GM13977 (cell line): ENCODE measurements at regions not wholly inside any gene's neighbourhood (a gene's known extent, or its start where the extent isn't known, plus 50 kb on each side); places are given as distances from the start of the nearest gene placed in this dataset.
"Not testable (repeated sequence)": the region's sequence is repeated elsewhere in the genome, so short reads cannot be mapped to it uniquely, and the experiment has no call there.

Experiments
- DNase-seq: peaks from one replicate; pipeline ENCODE4 v3.0.0; 2012; ENCODE audit warnings: low spot score
- in situ Hi-C: fragments of 300-500 bp; cut with MboI; formaldehyde crosslinking; loops from one replicate; pipeline ENCODE4 v1.12.0; 2022; ENCODE audit warnings: low sequenced_read_pairs, low pct_unique_long_range_greater_than_20kb, mixed read lengths, inconsistent platforms; ENCODE audit not compliant: unreplicated experiment
- TF ChIP-seq, protein P1 (sequence below): IDR thresholded peaks from 2 replicates; pipeline ENCODE4 v1.5.1; 2012; ENCODE audit warnings: mild to moderate bottlenecking, control low read depth; ENCODE audit not compliant: insufficient read depth; ENCODE audit errors: extremely low read depth, missing control alignments

DNA sequence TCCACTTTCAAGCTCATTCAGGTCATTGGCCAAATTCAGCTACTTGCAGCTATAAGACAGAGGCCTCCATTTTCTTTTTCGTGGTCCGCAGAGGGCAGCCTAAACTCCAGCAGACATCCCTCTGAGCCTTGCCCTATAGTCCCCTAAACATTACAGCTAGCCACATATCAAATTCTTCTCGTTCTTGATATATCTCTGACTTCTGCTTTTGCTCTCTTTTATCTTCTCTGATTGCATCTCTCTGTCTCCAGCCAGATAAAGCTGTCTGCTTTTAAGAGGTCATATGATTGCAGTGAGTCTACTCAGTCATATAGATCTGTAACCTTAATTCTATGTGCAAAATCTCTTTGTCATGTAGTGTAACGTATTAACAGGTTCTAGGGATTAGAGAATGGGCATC lies 358.4 kb upstream of the RGS17 start:
- DNase-seq = no peak
- in situ Hi-C loops = no loop called here
- TF ChIP-seq, protein P1, sequence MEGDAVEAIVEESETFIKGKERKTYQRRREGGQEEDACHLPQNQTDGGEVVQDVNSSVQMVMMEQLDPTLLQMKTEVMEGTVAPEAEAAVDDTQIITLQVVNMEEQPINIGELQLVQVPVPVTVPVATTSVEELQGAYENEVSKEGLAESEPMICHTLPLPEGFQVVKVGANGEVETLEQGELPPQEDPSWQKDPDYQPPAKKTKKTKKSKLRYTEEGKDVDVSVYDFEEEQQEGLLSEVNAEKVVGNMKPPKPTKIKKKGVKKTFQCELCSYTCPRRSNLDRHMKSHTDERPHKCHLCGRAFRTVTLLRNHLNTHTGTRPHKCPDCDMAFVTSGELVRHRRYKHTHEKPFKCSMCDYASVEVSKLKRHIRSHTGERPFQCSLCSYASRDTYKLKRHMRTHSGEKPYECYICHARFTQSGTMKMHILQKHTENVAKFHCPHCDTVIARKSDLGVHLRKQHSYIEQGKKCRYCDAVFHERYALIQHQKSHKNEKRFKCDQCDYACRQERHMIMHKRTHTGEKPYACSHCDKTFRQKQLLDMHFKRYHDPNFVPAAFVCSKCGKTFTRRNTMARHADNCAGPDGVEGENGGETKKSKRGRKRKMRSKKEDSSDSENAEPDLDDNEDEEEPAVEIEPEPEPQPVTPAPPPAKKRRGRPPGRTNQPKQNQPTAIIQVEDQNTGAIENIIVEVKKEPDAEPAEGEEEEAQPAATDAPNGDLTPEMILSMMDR = no peak

DNA sequence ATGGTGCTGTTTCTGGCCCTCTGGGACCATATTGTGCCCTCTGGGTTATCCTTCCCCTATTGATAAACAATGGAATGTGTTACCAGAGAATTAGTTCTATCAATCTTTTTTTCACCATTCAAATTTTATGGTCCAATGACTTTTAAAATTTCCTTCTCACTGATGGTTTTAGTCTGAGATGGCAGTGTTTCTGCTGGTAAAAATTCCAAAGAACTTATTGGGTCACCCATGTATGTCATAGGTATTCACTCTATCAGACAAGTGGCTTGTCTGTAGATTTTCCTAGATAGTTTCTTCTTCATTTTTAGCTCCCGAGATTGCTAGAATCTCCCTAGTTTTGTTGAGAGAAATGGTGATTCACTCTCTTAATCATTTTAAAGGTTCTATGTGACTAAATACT lies 357.2 kb upstream of the RGS17 start:
- no peak for DNase-seq
- in situ Hi-C loops = no loop called here
- TF ChIP-seq, protein P1 = no peak

DNA sequence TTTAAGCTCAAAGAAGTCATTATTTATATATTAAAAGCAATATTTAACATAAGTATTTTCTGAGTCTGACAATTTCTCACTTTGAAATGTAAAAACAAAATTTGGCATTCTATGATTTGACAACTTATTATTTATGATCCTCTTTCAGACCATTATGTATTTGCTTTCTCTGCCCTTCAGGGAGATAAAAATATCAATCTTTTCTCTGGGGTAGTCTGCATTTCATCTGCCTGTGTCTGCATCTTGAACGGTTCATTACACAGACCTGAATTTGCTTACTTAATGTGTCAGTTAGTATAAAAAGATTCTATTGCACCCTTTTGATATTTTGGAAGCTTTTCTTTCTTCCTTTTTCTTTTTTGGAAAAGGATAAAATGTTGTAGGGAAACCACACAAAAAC lies 354.0 kb upstream of the RGS17 start:
- DNase-seq = no peak
- in situ Hi-C loops = no loop called here
- TF ChIP-seq, protein P1 = no peak

DNA sequence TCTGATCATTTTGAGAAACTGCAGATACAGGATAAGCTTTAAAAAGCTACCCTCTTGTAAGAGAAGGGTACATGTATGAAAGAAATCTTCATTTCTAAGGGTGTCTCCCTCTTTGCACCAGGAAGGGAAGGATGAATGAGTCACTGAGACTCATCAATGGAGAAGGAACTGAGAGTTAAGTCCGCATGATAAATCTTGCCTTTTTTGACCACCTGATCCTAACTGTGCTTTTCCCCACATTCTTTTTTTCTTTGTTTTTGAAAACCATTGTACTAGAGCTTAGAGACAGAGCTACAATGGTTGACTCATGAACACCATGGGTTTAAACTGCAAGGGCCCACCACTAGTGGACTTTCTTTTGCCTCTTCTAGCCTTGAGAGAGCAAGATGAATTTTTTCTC lies 353.0 kb upstream of the RGS17 start:
- no peak for DNase-seq
- TF ChIP-seq, protein P1 = no peak
- in situ Hi-C loops = no loop called here

DNA sequence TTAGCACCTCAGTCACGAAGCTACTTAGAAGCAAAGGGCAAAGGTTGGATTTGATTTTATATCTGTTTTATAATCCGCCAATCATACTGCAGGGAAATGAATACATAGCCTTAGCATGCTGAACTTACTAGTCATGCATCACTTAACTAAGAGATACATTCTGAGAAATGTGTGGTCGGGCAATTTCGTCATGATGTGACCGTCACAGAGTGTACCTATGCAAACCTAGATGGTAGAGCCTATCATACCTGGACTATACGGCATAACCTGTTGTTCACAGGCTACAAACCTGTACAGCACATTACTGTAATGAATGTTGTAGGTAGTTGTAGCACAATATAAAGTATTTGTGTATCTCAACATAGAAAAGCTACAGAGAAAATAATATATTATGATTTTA lies 345.2 kb upstream of the RGS17 start:
- in situ Hi-C loops = no loop called here
- TF ChIP-seq, protein P1 = no peak
- DNase-seq = no peak

DNA sequence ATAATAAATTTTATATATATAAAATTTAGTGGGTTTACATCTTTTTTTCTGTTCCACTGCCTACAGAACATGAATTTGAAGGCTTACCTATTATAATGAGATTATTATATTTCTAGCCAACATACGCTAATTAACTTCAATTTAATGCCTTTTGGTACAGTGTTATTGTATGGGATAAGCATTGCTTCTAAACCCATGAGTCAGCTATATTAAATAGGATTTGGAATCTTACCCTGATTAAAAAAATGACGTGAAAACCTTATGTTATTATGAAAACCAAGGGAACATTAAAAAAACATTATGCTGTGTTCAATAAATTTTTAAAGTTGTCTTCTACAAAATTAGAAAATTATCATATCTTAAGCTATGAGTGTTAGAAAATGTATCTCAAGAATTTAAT lies 334.0 kb upstream of the RGS17 start:
- in situ Hi-C loops = no loop called here
- DNase-seq = no peak
- TF ChIP-seq, protein P1 = no peak

DNA sequence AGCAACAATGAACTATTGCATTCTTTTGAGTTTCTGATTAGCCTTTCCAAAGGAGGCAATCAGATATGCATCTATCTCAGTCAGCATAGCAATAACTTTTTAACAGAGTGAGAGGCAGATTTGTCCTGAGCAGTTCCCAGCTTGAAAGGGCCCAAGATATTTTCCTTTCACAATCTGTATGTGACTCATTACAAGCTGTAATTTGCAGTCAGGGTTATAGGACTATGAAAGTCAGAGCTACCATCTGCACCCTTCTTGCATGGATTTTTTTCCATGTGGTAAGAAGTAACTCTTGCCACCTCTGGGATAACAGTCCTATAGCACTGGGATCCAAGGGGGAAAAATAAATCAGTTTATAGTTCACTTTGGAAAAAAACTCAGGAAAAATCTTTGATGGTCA lies 318.2 kb upstream of the RGS17 start:
- TF ChIP-seq, protein P1 = no peak
- in situ Hi-C loops = no loop called here
- no peak for DNase-seq

DNA sequence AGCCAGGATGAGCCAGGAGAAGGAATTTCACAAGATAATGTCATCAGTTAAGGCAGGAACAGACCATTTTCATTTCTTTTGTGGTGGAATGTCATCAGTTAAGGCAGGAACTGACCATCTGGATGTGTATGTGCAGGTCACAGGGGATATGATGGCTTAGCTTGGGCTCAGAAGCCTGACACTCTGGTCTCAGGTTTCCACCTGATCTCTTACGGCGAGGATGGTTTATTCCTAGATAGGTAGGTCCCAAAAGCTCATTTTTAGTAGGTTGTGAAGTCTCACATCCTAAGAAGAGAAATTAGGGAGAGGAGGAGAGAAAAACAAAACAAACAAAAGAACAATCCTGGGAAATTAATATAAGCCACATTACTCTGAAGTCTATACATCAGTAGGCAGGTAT lies 311.7 kb upstream of the RGS17 start:
- DNase-seq, in situ Hi-C loops: not testable (repeated sequence)
